D721Med (cell line): ENCODE measurements at regions not wholly inside any gene's neighbourhood (a gene's known extent, or its start where the extent isn't known, plus 50 kb on each side); places are given as distances from the start of the nearest gene placed in this dataset.

Source experiments
- DNase-seq: peaks from one replicate; pipeline ENCODE4 v3.0.0; 2011; ENCODE audit warnings: low spot score; ENCODE audit not compliant: insufficient read length
- FAIRE-seq: peaks from 2 replicates; lab custom pipeline; 2011; peaks lifted over from hg19 to GRCh38; lab: Jason Lieb, UNC
- TF ChIP-seq, protein P1 (sequence below): IDR thresholded peaks from 2 replicates; pipeline ENCODE4 v1.5.1; 2012; ENCODE audit warnings: mild to moderate bottlenecking, control low read depth; ENCODE audit not compliant: insufficient read depth; ENCODE audit errors: missing control alignments

DNA sequence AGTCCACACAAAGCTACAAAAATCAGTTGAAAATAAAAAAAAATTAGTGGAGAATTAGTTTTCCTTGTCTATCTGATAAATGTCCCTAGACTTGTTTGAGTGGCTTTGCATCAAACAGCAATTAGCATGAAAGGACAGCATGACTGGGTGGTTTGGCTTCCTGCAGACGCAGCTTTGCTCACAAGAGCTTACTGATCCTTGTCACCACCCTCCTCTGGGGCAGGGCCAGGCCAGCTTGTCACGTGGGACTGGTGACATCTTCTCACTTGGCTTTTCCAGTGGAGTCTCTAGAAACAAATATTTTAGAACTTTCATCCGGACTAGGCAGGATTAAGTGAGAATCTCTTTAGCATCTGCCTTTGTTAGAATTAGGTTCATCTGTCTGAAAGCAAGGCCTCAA is 76.0 kb upstream of the OLIG2 start:
- FAIRE-seq: no peak
- TF ChIP-seq, protein P1, sequence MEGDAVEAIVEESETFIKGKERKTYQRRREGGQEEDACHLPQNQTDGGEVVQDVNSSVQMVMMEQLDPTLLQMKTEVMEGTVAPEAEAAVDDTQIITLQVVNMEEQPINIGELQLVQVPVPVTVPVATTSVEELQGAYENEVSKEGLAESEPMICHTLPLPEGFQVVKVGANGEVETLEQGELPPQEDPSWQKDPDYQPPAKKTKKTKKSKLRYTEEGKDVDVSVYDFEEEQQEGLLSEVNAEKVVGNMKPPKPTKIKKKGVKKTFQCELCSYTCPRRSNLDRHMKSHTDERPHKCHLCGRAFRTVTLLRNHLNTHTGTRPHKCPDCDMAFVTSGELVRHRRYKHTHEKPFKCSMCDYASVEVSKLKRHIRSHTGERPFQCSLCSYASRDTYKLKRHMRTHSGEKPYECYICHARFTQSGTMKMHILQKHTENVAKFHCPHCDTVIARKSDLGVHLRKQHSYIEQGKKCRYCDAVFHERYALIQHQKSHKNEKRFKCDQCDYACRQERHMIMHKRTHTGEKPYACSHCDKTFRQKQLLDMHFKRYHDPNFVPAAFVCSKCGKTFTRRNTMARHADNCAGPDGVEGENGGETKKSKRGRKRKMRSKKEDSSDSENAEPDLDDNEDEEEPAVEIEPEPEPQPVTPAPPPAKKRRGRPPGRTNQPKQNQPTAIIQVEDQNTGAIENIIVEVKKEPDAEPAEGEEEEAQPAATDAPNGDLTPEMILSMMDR: no peak
- DNase-seq: no peak

DNA sequence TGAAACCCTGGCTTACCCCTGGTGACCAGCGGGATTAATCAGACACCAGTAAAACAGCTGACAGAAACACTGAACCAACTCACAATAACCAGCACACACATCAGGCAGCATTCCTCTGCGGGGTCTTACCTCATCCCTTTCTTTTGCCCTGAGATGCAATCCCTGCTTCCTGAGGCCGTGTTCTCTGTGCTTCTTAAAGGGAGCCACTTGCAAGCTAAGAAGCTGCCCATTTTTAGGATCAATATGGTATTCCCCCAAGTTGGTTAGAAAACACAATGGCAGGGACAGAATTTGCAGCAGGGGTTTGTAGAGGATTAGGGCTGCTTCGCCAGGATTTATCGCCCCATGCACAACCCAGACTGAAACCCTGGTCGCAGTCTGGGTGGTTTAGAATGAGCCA is 74.7 kb upstream of the OLIG2 start:
- FAIRE-seq (no peak), DNase-seq (no peak)
- TF ChIP-seq, protein P1: no peak

DNA sequence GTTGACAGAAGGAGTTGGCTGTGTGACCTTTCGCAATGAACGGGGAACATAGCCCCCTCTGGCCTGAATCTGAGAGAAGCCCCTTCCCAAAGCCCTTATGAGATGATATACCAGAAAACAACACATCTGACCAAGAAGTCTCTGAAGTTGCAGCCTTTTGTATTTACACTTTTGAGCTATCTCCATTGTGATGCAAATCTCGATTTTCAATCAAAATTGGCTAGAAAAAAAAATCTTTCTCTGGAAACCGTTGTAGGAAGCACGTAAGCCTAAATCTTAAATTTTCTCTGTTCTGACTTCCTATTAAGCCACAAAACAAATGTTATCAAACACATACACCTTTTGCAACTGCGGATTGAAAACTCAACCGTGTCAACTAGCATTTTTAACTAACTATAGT is 71.4 kb upstream of the OLIG2 start:
- FAIRE-seq: no peak

DNA sequence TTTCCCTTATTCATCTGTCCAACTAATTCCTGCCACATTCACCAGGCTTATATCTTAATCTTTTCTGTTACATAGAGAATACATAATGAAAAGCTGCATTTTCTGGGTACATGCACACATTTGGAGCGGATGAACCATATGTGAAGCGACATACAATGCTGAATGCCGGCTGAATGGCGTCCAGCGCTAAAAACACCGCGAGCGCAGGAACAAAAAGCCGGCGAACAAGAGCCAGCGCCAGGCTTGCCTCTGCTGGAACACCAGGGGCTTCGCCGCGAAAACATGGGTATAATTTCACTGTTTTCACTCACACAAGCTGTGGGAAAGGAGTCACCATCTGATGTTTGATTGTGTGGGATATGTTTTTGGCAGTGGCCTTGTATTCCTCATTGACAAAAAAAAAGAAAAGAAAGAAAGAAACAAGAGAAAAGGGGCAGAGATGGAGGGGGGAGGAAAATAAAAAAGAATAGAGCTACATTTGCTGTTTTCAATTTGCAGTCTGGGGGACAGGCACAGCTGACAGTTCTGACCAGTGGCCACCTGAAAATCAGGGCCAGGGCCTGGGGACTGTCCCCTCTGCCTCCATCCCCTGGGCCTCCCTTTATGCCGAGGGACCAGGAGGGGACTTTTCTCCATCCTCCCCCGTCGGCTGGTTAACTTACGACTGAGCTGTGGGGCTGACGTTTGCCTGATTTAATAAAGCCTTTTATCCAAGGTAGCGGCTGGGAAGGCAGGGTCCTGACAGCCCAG is 70.2 kb upstream of the OLIG2 start:
- FAIRE-seq (no peak), DNase-seq (no peak)
- TF ChIP-seq, protein P1: no peak

More for the DNA sequence above, 71.4 kb upstream of the OLIG2 start:
- no peak for DNase-seq
- TF ChIP-seq, protein P1: no peak

DNA sequence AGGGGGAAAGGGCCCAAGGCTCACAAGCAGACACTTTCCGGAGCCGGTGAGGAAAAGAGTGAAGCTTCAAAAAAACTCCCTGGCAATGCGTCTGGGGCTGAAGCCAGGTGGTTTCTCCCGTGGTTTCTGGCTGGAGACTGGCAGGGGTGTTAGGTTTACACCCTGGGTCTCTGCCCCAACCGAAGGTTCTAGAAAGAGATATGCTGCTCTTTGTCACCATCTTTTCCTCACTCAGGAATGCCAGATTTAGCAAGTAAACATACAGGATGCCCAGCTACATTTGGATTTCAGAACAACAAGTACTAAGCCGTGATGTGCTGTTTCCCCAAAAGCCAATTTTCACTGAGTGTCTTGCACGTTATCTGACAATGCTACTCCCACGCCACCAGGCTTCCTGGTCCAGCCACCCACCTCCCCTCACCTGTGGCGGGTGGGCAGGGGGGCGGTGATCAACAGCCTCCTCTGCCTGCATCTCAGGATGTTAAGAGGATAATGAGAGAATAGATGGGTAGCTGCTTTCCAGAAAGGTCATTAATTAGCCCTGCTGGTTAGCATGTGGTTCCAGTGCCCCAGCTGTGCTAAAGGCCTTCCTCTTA is 69.6 kb upstream of the OLIG2 start:
- TF ChIP-seq, protein P1: no peak
- no peak for DNase-seq
- no peak for FAIRE-seq

DNA sequence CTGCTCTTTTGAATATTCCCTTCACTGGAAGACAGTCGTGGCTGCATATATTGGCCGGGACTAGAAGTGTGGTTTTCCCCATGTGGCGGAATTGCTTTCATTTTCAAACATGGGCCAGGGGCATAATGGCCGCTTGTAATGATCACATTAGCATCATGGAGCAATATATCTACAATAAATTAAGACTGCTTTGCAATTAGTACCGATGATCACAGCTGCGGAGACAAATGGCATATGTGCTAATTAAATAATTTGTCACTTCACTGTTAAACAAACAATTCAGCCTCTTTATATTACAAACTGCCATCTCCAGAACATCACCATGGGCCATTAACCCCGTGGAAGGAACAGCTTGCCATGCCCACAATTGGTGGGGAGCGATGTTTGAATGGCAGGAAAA is 68.2 kb upstream of the OLIG2 start:
- no peak for FAIRE-seq
- no peak for DNase-seq
- TF ChIP-seq, protein P1: no peak

DNA sequence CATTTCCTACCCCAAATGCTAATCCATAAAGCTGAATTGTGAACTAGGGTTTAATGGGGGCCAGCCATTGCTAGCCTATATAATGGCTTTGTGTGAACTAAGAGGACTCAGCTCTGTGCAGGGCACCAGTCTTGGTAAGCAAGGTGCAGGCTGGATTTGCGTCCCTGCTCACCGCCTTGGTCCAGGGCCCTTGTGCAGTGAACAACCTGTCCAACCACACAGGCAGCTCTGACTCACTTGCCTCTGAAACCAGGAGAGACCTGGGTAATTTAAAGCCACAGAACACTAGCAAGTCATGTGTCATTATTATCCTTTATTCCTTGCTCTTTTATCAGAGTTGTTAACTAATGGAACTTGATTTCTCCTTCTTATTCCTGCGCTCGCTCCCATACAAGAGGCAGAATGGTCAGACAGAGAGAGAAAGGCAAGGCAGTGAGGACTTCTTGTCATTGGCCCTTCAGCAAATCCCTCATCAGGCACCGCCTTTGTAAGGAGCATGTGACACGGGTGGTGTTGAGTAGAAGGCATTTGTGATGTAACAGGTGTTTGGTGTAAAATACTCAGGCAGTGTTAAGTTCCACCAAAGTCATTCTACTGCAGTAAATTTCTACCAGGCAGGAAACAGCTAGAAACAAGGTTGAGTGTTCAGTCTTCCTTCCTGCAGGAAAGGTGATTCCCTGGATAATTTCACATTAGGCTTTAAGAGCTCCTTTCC is 67.3 kb upstream of the OLIG2 start:
- DNase-seq (no peak), FAIRE-seq (no peak)
- TF ChIP-seq, protein P1: no peak
